KMS-11 (cell line): ENCODE measurements at regions not wholly inside any gene's neighbourhood (a gene's known extent, or its start where the extent isn't known, plus 50 kb on each side); places are given as distances from the start of the nearest gene placed in this dataset.

Experiments
- H2AFZ ChIP-seq: fragments of 200-600 bp; sonication (generic); 2 replicates; pipeline ENCODE4 v1.6.1; 2016; ENCODE audit warnings: antibody characterized with exemption, mixed run types, low read depth
- H3K27ac ChIP-seq: fragments of 200-600 bp; sonication (generic); 2 replicates; pipeline ENCODE4 v1.6.1; 2016; ENCODE audit warnings: mild to moderate bottlenecking, mixed run types
- H3K27me3 ChIP-seq: fragments of 200-600 bp; sonication (generic); 2 replicates; pipeline ENCODE4 v1.6.1; 2017; ENCODE audit warnings: mild to moderate bottlenecking, low read depth, mixed run types, moderate library complexity; ENCODE audit not compliant: insufficient read depth
- H3K36me3 ChIP-seq: fragments of 200-600 bp; sonication (generic); 2 replicates; pipeline ENCODE4 v1.6.1; 2017; ENCODE audit warnings: mild to moderate bottlenecking, mixed run types; ENCODE audit not compliant: insufficient read depth
- H3K4me1 ChIP-seq: fragments of 200-600 bp; sonication (generic); 2 replicates; pipeline ENCODE4 v1.6.1; 2016; ENCODE audit warnings: mild to moderate bottlenecking, low read depth, mixed run types; ENCODE audit not compliant: poor library complexity, severe bottlenecking
- H3K4me2 ChIP-seq: fragments of 200-600 bp; sonication (generic); 2 replicates; pipeline ENCODE4 v1.7.0; 2016; ENCODE audit warnings: mild to moderate bottlenecking, mixed run types
- H3K4me3 ChIP-seq: fragments of 200-600 bp; sonication (generic); IDR thresholded peaks from 2 replicates; pipeline ENCODE4 v1.6.1; 2017; ENCODE audit warnings: low read depth, low read length, mixed read lengths; ENCODE audit not compliant: insufficient read depth
- H3K79me2 ChIP-seq: fragments of 200-600 bp; sonication (generic); 2 replicates; pipeline ENCODE4 v1.6.1; 2016; ENCODE audit warnings: low read depth, mixed run types; ENCODE audit not compliant: insufficient read depth
- H3K9ac ChIP-seq: fragments of 200-600 bp; sonication (generic); 2 replicates; pipeline ENCODE4 v1.6.1; 2016; ENCODE audit warnings: mild to moderate bottlenecking, mixed run types
- H4K20me1 ChIP-seq: fragments of 200-600 bp; sonication (generic); 2 replicates; pipeline ENCODE4 v1.6.1; 2016; ENCODE audit warnings: mild to moderate bottlenecking, mixed run types; ENCODE audit not compliant: insufficient read depth
- TF ChIP-seq, protein P1 (sequence below): fragments of 200-600 bp; sonication (generic); conservative IDR thresholded peaks from 2 replicates; pipeline ENCODE4 v1.6.1; 2017; ENCODE audit warnings: low read depth, mild to moderate bottlenecking, antibody characterized with exemption, low read length, moderate library complexity, mixed read lengths

DNA sequence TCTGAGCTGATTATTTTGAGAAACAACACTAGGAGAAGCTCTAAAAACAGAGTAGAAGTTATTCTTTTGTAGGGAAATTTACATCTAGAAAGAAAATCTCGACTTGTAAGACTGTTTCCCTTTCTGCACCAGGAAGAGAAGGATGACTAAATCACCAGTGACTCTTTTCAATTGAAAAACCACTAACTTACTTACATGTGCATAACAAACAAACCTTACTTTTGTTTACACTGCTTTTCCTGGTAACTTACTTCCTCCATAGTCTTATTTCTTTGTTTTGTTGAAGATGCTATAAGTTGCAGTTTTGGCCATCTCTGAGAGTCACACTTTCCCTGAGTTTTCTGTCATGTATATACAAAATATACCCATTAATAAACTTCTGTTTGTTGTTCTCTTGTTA lies 293.6 kb upstream of the FAT4 start:
- no peak overlapping the region for H3K4me2 ChIP-seq

DNA sequence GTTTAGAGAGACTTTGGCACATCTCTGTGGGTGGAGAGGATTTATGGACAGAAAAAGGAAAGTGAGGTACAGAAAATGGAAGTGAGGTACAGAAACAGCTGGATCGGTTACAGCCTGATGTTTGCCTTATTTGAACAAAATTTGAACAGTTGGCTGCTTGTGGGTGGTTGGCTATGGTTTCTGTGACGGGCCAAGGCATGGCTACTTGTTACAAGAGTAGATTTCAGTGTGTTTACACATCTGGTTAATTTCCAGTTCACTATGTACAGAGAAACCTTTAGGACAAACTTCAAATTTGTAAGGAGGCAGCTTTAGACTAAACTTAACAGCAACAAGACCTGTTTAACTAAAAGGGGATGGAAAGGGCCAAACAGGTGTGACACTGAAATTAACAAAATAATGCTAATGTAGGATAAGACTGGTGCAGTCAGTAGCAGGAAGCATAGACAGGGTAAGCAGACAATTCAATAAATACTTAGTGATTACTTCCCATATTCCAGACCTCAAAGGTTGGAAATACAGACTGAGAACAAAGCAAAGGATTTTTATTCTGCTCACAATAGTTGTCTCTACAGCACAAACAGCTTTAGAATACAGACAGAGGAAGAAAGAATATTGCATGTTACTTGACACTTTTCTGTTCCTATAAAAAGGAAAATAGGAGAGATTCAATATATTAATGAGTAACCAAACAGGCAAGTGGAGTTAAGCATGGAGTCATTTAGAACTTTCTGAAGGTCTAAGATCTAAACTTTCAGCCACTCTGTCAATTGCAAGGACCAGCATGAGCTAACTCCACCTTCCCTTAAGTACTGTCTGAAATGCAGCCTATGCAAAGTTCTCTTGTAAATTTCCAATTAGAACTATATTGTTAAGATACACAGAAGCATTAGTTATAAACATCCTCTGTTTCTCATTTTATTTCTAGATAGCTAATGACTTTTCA lies 294.4 kb upstream of the FAT4 start:
- no peak overlapping the region for H3K4me2 ChIP-seq
- no peak overlapping the region for H2AFZ ChIP-seq
- no peaks in the 10 kb centered on the region for H3K4me1 ChIP-seq
- no peaks in the 10 kb centered on the region for H3K79me2 ChIP-seq
- H3K36me3 ChIP-seq: no peaks in the 10 kb centered on the region
- H3K27ac ChIP-seq: no peak overlapping the region
- H3K27me3 ChIP-seq: no peaks in the 10 kb centered on the region
- no peak overlapping the region for H3K9ac ChIP-seq
- H4K20me1 ChIP-seq: no peaks in the 10 kb centered on the region
- no peak overlapping the region for H3K4me3 ChIP-seq
- TF ChIP-seq, protein P1, sequence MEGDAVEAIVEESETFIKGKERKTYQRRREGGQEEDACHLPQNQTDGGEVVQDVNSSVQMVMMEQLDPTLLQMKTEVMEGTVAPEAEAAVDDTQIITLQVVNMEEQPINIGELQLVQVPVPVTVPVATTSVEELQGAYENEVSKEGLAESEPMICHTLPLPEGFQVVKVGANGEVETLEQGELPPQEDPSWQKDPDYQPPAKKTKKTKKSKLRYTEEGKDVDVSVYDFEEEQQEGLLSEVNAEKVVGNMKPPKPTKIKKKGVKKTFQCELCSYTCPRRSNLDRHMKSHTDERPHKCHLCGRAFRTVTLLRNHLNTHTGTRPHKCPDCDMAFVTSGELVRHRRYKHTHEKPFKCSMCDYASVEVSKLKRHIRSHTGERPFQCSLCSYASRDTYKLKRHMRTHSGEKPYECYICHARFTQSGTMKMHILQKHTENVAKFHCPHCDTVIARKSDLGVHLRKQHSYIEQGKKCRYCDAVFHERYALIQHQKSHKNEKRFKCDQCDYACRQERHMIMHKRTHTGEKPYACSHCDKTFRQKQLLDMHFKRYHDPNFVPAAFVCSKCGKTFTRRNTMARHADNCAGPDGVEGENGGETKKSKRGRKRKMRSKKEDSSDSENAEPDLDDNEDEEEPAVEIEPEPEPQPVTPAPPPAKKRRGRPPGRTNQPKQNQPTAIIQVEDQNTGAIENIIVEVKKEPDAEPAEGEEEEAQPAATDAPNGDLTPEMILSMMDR: no peak

More for the DNA sequence above, 293.6 kb upstream of the FAT4 start:
- Histone ChIP-seq H3K79me2 (no peaks in the 10 kb centered on the region), H3K4me3 (no peak overlapping the region), H3K4me1 (no peaks in the 10 kb centered on the region), H2AFZ (no peak overlapping the region), H4K20me1 (no peaks in the 10 kb centered on the region), H3K27me3 (no peaks in the 10 kb centered on the region), H3K9ac (no peak overlapping the region), H3K36me3 (no peaks in the 10 kb centered on the region), H3K27ac (no peak overlapping the region)
- TF ChIP-seq, protein P1: no peak

DNA sequence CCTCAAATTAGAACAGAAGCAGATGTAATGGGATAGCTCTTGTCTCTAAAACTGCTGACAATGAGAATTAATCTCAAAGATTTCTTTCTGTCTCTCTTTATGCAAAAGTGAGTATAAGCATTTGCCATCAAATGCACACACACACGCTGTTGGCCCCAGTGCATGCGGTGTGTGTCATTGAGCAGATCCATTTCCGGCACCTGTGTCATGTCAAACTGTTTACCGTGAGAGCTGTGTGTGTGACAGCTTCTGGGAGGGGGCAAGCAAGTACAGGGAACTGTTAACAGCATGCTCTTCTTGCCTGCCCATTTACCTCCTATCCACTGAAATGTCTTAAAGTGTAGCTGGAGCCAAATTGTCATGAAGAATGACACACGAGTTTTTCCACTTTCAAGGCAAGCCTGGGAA lies 297.9 kb upstream of the FAT4 start:
- H2AFZ ChIP-seq: no peak overlapping the region
- no peak overlapping the region for H3K4me3 ChIP-seq
- no peaks in the 10 kb centered on the region for H4K20me1 ChIP-seq
- H3K27ac ChIP-seq: no peak overlapping the region
- H3K79me2 ChIP-seq: no peaks in the 10 kb centered on the region
- H3K4me2 ChIP-seq: no peak overlapping the region
- TF ChIP-seq, protein P1: no peak
- H3K27me3 ChIP-seq: no peaks in the 10 kb centered on the region
- H3K4me1 ChIP-seq: no peaks in the 10 kb centered on the region
- H3K9ac ChIP-seq: no peak overlapping the region
- H3K36me3 ChIP-seq: no peaks in the 10 kb centered on the region

DNA sequence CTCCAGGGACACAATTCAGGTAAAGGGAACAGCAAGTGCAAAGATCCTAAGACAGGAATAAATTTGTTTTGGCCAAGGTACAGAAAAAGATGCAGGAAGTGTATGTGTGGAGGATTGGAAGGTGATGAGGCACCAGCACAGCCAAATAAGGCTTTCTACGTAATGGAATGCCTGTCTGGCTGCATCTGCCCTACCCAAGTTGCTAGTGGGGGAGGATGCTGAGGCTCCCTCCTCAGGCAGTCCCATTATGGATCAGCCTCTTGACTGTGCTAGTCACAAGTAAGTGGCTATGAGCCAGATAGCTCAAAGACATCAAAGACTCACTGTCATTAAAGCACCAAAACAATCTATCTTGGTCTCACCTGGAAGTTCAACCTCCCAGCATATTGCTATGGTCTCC lies 300.9 kb upstream of the FAT4 start:
- no peaks in the 10 kb centered on the region for H3K27me3 ChIP-seq
- no peaks in the 10 kb centered on the region for H3K36me3 ChIP-seq
- H3K27ac ChIP-seq: no peak overlapping the region
- no peaks in the 10 kb centered on the region for H3K4me1 ChIP-seq
- H4K20me1 ChIP-seq: no peaks in the 10 kb centered on the region
- H3K79me2 ChIP-seq: no peaks in the 10 kb centered on the region
- no peak overlapping the region for H3K4me3 ChIP-seq
- no peak overlapping the region for H2AFZ ChIP-seq
- no peak overlapping the region for H3K4me2 ChIP-seq
- H3K9ac ChIP-seq: no peak overlapping the region
- TF ChIP-seq, protein P1: no peak
